Neural progenitor cell (in vitro differentiated cells): ENCODE measurements at regions not wholly inside any gene's neighbourhood (a gene's known extent, or its start where the extent isn't known, plus 50 kb on each side); places are given as distances from the start of the nearest gene placed in this dataset.

Experiments used
- CTCF ChIP-seq: fragments of 200-600 bp; sonication (generic); IDR thresholded peaks from 2 replicates; pipeline ENCODE4 v1.5.1; 2017; ENCODE audit warnings: antibody characterized with exemption, mild to moderate bottlenecking
- EZH2 ChIP-seq: fragments of 200-600 bp; sonication (generic); IDR thresholded peaks from 2 replicates; pipeline ENCODE4 v1.6.1; 2017; ENCODE audit warnings: antibody characterized with exemption, mild to moderate bottlenecking, moderate library complexity
- EZH2phosphoT487 ChIP-seq: fragments of 200-600 bp; sonication (generic); IDR thresholded peaks from 2 replicates; pipeline ENCODE4 v1.6.1; 2017; ENCODE audit warnings: antibody characterized with exemption

GRCh38 chrX:99033226-99033901, 1376.7 kb downstream of the PCDH19 start:
- TF ChIP-seq CTCF (no peak), EZH2 (no peak), EZH2phosphoT487 (no peak)
